H9 (cell line): ENCODE measurements at regions not wholly inside any gene's neighbourhood (a gene's known extent, or its start where the extent isn't known, plus 50 kb on each side); places are given as distances from the start of the nearest gene placed in this dataset.

ENCODE experiments used
- DNase-seq: peaks from one replicate; pipeline ENCODE4 v3.0.0-alpha.2; 2017
- H2AFZ ChIP-seq: one replicate; pipeline ENCODE4 v1.6.1; 2013; ENCODE audit warnings: mild to moderate bottlenecking, low read length, control low read depth, moderate library complexity
- H2AK5ac ChIP-seq: 2 replicates; pipeline ENCODE4 v1.6.1; 2013; ENCODE audit warnings: low read length, control low read depth, mixed read lengths; ENCODE audit not compliant: insufficient read length
- H2BK120ac ChIP-seq: one replicate; pipeline ENCODE4 v1.6.1; 2013; ENCODE audit warnings: low read depth, mild to moderate bottlenecking, low read length, control low read depth, inconsistent platforms; ENCODE audit not compliant: poor library complexity, severe bottlenecking
- H2BK12ac ChIP-seq: 2 replicates; pipeline ENCODE4 v1.6.1; 2013; ENCODE audit warnings: low read length, control low read depth, mixed read lengths, low read depth; ENCODE audit not compliant: insufficient read length
- H2BK15ac ChIP-seq: 2 replicates; pipeline ENCODE4 v1.6.1; 2013; ENCODE audit warnings: low read depth, low read length, control low read depth
- H2BK20ac ChIP-seq: one replicate; pipeline ENCODE4 v1.6.1; 2013; ENCODE audit warnings: low read depth, mild to moderate bottlenecking, low read length, control low read depth, inconsistent platforms; ENCODE audit not compliant: poor library complexity, severe bottlenecking
- H2BK5ac ChIP-seq: 2 replicates; pipeline ENCODE4 v1.6.1; 2013; ENCODE audit warnings: low read length, control low read depth, mixed read lengths; ENCODE audit not compliant: insufficient read length
- H3K14ac ChIP-seq: 2 replicates; pipeline ENCODE4 v1.6.1; 2013; ENCODE audit warnings: low read length, control low read depth; ENCODE audit not compliant: insufficient read depth
- H3K18ac ChIP-seq: 2 replicates; pipeline ENCODE4 v1.6.1; 2013; ENCODE audit warnings: low read depth, mild to moderate bottlenecking, mixed read lengths, low read length, control low read depth; ENCODE audit not compliant: insufficient read length
- H3K23ac ChIP-seq: 2 replicates; pipeline ENCODE4 v1.6.1; 2013; ENCODE audit warnings: low read length, control low read depth, mixed read lengths, low read depth; ENCODE audit not compliant: insufficient read length
- H3K23me2 ChIP-seq: 2 replicates; pipeline ENCODE4 v1.6.1; 2013; ENCODE audit warnings: low read depth, mild to moderate bottlenecking, mixed read lengths, low read length, control low read depth; ENCODE audit not compliant: insufficient read length, poor library complexity, severe bottlenecking
- H3K27ac ChIP-seq: 2 replicates; pipeline ENCODE4 v1.5.1; 2013; ENCODE audit warnings: low read length, control low read depth, mixed read lengths, low read depth; ENCODE audit not compliant: insufficient read length
- H3K27me3 ChIP-seq: 2 replicates; pipeline ENCODE4 v1.6.1; 2013; ENCODE audit warnings: low read length, control low read depth, inconsistent platforms; ENCODE audit not compliant: insufficient read depth
- H3K4ac ChIP-seq: 2 replicates; pipeline ENCODE4 v1.6.1; 2013; ENCODE audit warnings: low read depth, mild to moderate bottlenecking, control low read depth, inconsistent platforms, low read length, moderate library complexity
- H3K4me1 ChIP-seq: 2 replicates; pipeline ENCODE4 v1.6.1; 2013; ENCODE audit warnings: low read length, control low read depth, inconsistent platforms; ENCODE audit not compliant: insufficient read depth
- H3K4me2 ChIP-seq: 2 replicates; pipeline ENCODE4 v1.6.1; 2013; ENCODE audit warnings: low read length, control low read depth, mixed read lengths; ENCODE audit not compliant: insufficient read length, insufficient read depth
- H3K56ac ChIP-seq: 2 replicates; pipeline ENCODE4 v1.6.1; 2013; ENCODE audit warnings: low read depth, mild to moderate bottlenecking, mixed read lengths, low read length, control low read depth; ENCODE audit not compliant: insufficient read length
- H3K79me1 ChIP-seq: 2 replicates; pipeline ENCODE4 v1.6.1; 2013; ENCODE audit warnings: low read depth, mild to moderate bottlenecking, moderate library complexity, low read length, control low read depth, inconsistent platforms; ENCODE audit not compliant: insufficient read depth, poor library complexity, severe bottlenecking
- H3K79me2 ChIP-seq: 2 replicates; pipeline ENCODE4 v1.6.1; 2013; ENCODE audit warnings: low read length, control low read depth, inconsistent platforms; ENCODE audit not compliant: insufficient read depth
- H3K9ac ChIP-seq: 2 replicates; pipeline ENCODE4 v1.6.1; 2013; ENCODE audit warnings: low read length, control low read depth, mixed read lengths; ENCODE audit not compliant: insufficient read length; ENCODE audit errors: extremely low read depth
- H3K9me3 ChIP-seq: one replicate; pipeline ENCODE4 v1.6.1; 2013; ENCODE audit warnings: low read depth, low read length, inconsistent platforms; ENCODE audit not compliant: control insufficient read depth
- H3T11ph ChIP-seq: one replicate; pipeline ENCODE4 v1.6.1; 2013; ENCODE audit warnings: mild to moderate bottlenecking, low read length, control low read depth, inconsistent platforms
- H4K20me1 ChIP-seq: one replicate; pipeline ENCODE4 v1.6.1; 2013; ENCODE audit not compliant: control insufficient read depth, insufficient read length, insufficient read depth
- H4K5ac ChIP-seq: 2 replicates; pipeline ENCODE4 v1.6.1; 2013; ENCODE audit warnings: low read depth, mild to moderate bottlenecking, mixed read lengths, low read length, control low read depth; ENCODE audit not compliant: insufficient read length
- H4K8ac ChIP-seq: replicated peaks from 2 replicates; pipeline ENCODE4 v1.6.1; 2013; ENCODE audit warnings: low read length, control low read depth, mixed read lengths, low read depth; ENCODE audit not compliant: insufficient read length
- H4K91ac ChIP-seq: 2 replicates; pipeline ENCODE4 v1.6.1; 2013; ENCODE audit warnings: low read depth, mild to moderate bottlenecking, moderate library complexity, mixed read lengths, low read length, control low read depth; ENCODE audit not compliant: insufficient read length
- H3K27ac Mint-ChIP-seq, 3 experiments: 2 replicates in 2 of 3; 3 replicates in 1 of 3; pipeline ENCODE4 v1.8.0; 2020 to 2021; ENCODE audit warnings: mixed read lengths in 3 of 3, mild to moderate bottlenecking in 1 of 3, moderate library complexity in 1 of 3
- H3K27me3 Mint-ChIP-seq: 2 replicates; pipeline ENCODE4 v1.8.0; 2021; ENCODE audit warnings: low read depth, mild to moderate bottlenecking, moderate library complexity, mixed read lengths
- H3K36me3 Mint-ChIP-seq, 3 experiments: 2 replicates in 2 of 3; 3 replicates in 1 of 3; pipeline ENCODE4 v1.8.0; 2020 to 2021; ENCODE audit warnings: low read depth in 3 of 3, mixed read lengths in 3 of 3; ENCODE audit not compliant: insufficient read depth in 1 of 3
- H3K4me1 Mint-ChIP-seq, 2 experiments: 2 replicates each; pipeline ENCODE4 v1.8.0; 2020; ENCODE audit warnings: mixed read lengths in 2 of 2
- H3K4me3 Mint-ChIP-seq, 2 experiments: 2 replicates in 1 of 2; 3 replicates in 1 of 2; pipeline ENCODE4 v1.8.0; 2020 to 2021; ENCODE audit warnings: mild to moderate bottlenecking in 2 of 2, mixed read lengths in 2 of 2, moderate library complexity in 1 of 2
- H3K9me3 Mint-ChIP-seq, 2 experiments: 2 replicates in 1 of 2; 3 replicates in 1 of 2; pipeline ENCODE4 v1.8.0; 2020; ENCODE audit warnings: mild to moderate bottlenecking in 2 of 2, mixed read lengths in 2 of 2, moderate library complexity in 1 of 2
- CTCF ChIP-seq: fragments of 200-600 bp; sonication (generic); conservative IDR thresholded peaks from 3 replicates; pipeline ENCODE4 v1.8.0; 2021; ENCODE audit warnings: antibody characterized with exemption, mild to moderate bottlenecking
- WGBS: extraction: QIAGEN DNeasy Blood & Tissue Kit; methylation state at CpG from one replicate; pipeline ENCODE4 v1.1.7; 2013; ENCODE audit warnings: missing lambda C conversion rate, low lambda C conversion rate, mixed read lengths; ENCODE audit not compliant: insufficient read length; ENCODE audit errors: extremely low coverage; 5-methylcytosine and 5-hydroxymethylcytosine counted together

GRCh38 chr6:28751963-28752350 is 171.8 kb downstream of the TRIM27 start:
- H3K9ac ChIP-seq, result no peak overlapping the region
- H3K27ac ChIP-seq, result no peak overlapping the region
- no peaks in the 10 kb centered on the region for H3K4me1 ChIP-seq
- H3K4ac ChIP-seq, result no peak overlapping the region
- Mint-ChIP-seq H3K4me3 (0 out of 5 replicates have a peak overlapping the region, but pooled peaks of 1 of the 2 experiments have one; percentile 5), H3K27ac (no peak overlapping the region), H3K27me3 (peaks cover 44% of the 10 kb centered on the region), H3K9me3 (peaks cover 15 to 19% of the 10 kb centered on the region in 2 experiments), H3K4me1 (peaks cover 16 to 19% of the 10 kb centered on the region in 2 experiments), H3K36me3 (peaks cover 0 to 5% (median 2%) of the 10 kb centered on the region in 3 experiments; a peak in 3 of 7 replicates)
- H3K79me2 ChIP-seq, result no peaks in the 10 kb centered on the region
- WGBS, result no CpG with 5 or more reads among the region's 2 CpGs
- H2BK15ac ChIP-seq, result no peak overlapping the region
- no peaks in the 10 kb centered on the region for H3K27me3 ChIP-seq
- H4K5ac ChIP-seq, result no peak overlapping the region
- H4K91ac ChIP-seq, result no peak overlapping the region
- DNase-seq, result no peak
- H2BK120ac ChIP-seq, result no peak overlapping the region
- no peak overlapping the region for H3T11ph ChIP-seq
- H4K20me1 ChIP-seq, result no peaks in the 10 kb centered on the region
- TF ChIP-seq CTCF, result no peak
- H3K23ac ChIP-seq, result no peak overlapping the region
- peaks cover 2% of the 10 kb centered on the region for H3K23me2 ChIP-seq
- H3K56ac ChIP-seq, result no peak overlapping the region
- no peaks in the 10 kb centered on the region for H3K9me3 ChIP-seq
- H4K8ac ChIP-seq, result no peak overlapping the region
- no peak overlapping the region for H2AFZ ChIP-seq
- peak overlapping the region; percentile 10 for H3K4me2 ChIP-seq
- H2BK5ac ChIP-seq, result no peak overlapping the region
- H3K79me1 ChIP-seq, result no peaks in the 10 kb centered on the region
- no peak overlapping the region for H3K14ac ChIP-seq
- H2BK12ac ChIP-seq, result no peak overlapping the region
- no peak overlapping the region for H2BK20ac ChIP-seq
- H2AK5ac ChIP-seq, result no peak overlapping the region
- no peak overlapping the region for H3K18ac ChIP-seq
